Neural crest cell (in vitro differentiated cells): ENCODE measurements at regions not wholly inside any gene's neighbourhood (a gene's known extent, or its start where the extent isn't known, plus 50 kb on each side); places are given as distances from the start of the nearest gene placed in this dataset.

Experiments
- DNase-seq: peaks from one replicate; pipeline ENCODE4 v3.0.0; 2021; ENCODE audit warnings: low read depth, mixed read lengths, low spot score
- H3K27ac Mint-ChIP-seq: one replicate; pipeline ENCODE4 v1.8.0; 2021; ENCODE audit warnings: mild to moderate bottlenecking, mixed read lengths; ENCODE audit not compliant: unreplicated experiment
- H3K27me3 Mint-ChIP-seq: 2 replicates; pipeline ENCODE4 v1.8.0; 2021; ENCODE audit warnings: low read depth, mild to moderate bottlenecking, mixed read lengths
- H3K36me3 Mint-ChIP-seq: 2 replicates; pipeline ENCODE4 v1.8.0; 2021; ENCODE audit warnings: low read depth, mild to moderate bottlenecking, mixed read lengths
- H3K4me1 Mint-ChIP-seq: 2 replicates; pipeline ENCODE4 v1.8.0; 2021; ENCODE audit warnings: mixed read lengths
- H3K4me3 Mint-ChIP-seq: one replicate; pipeline ENCODE4 v1.8.0; 2021; ENCODE audit warnings: mild to moderate bottlenecking, mixed read lengths
- H3K9me3 Mint-ChIP-seq: 2 replicates; pipeline ENCODE4 v1.8.0; 2021; ENCODE audit warnings: mixed read lengths
- TF ChIP-seq, protein P1 (sequence below): fragments of 200-600 bp; sonication (generic); conservative IDR thresholded peaks from 2 replicates; pipeline ENCODE4 v1.5.0; 2021; ENCODE audit warnings: antibody characterized with exemption, mild to moderate bottlenecking

DNA sequence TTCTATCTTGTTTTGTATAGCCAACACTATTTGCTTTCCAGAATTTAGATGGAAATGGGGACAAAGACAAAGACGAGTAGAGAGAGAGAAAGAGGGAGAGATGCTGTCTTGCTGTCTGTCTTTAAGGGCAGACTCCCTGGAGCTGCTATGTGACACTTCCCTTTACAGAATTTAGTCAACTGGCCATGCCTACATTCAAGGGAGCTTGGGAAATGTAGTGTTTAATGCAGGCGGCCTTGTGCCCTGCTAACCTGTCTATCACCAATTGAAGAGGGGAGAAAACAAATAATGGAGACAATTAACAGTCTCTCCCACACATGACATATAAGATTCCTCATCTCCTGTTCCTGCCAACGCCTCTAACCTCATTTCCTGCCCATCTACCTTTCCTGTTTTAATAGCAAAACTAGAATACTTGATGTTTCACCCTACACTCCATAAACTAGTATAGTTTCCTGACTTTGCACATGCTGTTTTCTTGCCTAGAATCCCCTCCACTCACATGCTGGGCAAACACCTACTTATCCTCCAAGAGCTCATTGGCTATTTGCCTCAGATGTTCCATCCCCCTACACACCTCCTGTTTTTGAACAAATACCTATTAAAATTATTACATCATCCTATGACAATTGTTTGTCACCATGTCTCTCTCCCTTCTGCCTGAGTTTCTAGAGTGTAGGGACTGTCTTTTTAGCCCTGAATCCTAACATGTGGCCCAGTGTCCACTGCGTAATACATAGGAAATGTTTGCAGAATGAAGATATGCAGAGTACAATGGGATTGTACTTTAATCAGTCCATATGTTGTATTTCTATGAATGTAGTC is 117.2 kb downstream of the SLC25A24 start:
- TF ChIP-seq, protein P1, sequence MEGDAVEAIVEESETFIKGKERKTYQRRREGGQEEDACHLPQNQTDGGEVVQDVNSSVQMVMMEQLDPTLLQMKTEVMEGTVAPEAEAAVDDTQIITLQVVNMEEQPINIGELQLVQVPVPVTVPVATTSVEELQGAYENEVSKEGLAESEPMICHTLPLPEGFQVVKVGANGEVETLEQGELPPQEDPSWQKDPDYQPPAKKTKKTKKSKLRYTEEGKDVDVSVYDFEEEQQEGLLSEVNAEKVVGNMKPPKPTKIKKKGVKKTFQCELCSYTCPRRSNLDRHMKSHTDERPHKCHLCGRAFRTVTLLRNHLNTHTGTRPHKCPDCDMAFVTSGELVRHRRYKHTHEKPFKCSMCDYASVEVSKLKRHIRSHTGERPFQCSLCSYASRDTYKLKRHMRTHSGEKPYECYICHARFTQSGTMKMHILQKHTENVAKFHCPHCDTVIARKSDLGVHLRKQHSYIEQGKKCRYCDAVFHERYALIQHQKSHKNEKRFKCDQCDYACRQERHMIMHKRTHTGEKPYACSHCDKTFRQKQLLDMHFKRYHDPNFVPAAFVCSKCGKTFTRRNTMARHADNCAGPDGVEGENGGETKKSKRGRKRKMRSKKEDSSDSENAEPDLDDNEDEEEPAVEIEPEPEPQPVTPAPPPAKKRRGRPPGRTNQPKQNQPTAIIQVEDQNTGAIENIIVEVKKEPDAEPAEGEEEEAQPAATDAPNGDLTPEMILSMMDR, result no peak
- H3K4me1 Mint-ChIP-seq, result peaks cover 11% of the 10 kb centered on the region
- H3K36me3 Mint-ChIP-seq, result no peaks in the 10 kb centered on the region
- no peaks in the 10 kb centered on the region for H3K27me3 Mint-ChIP-seq
- H3K27ac Mint-ChIP-seq, result no peak overlapping the region
- no peaks in the 10 kb centered on the region for H3K9me3 Mint-ChIP-seq
- DNase-seq, result no peak
- no peak overlapping the region for H3K4me3 Mint-ChIP-seq

DNA sequence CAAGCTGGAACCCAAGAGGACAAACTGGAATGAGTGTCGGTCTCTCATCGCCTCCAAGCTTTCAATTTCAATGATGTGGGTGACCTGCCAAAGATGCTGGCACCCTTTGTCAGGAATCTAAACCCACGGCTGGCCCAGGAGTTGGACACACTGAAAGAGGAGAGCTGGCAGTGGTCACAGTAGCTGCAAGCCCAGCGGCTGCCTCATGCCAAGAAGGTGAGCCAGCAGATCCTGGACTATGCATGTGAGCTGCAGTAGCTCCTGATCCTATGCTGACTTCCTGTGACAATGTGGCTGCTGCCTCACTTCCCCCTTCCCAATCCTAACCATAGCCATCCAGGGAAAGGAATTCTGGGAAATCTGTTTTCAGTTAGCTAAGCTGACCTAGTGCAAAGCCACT is 117.0 kb upstream of the VAV3 start:
- H3K27me3 Mint-ChIP-seq, result no peaks in the 10 kb centered on the region
- no peak overlapping the region for H3K27ac Mint-ChIP-seq
- H3K4me3 Mint-ChIP-seq, result no peak overlapping the region
- no peaks in the 10 kb centered on the region for H3K9me3 Mint-ChIP-seq
- TF ChIP-seq, protein P1, result no peak
- no peaks in the 10 kb centered on the region for H3K36me3 Mint-ChIP-seq
- peaks cover 11% of the 10 kb centered on the region for H3K4me1 Mint-ChIP-seq
- DNase-seq, result no peak

DNA sequence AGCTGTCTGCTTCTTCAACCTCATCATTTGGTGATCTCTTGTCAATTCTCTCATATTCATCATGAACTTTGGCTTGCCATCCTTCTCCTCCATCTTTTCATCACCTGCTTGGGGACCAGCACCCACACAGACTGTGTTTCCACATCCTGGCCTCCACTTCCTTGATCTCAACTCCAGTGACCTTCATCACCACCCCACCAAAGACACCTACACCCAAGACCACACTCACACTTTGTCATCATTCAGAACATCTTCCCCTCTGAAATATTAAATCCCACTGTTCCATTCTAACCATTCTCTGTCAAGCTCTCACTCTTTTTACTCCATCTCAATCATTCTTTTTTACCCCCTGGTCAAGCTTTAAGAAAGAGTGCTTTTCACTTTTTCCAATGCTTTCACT is 115.5 kb upstream of the VAV3 start:
- no peaks in the 10 kb centered on the region for H3K9me3 Mint-ChIP-seq
- H3K36me3 Mint-ChIP-seq, result no peaks in the 10 kb centered on the region

DNA sequence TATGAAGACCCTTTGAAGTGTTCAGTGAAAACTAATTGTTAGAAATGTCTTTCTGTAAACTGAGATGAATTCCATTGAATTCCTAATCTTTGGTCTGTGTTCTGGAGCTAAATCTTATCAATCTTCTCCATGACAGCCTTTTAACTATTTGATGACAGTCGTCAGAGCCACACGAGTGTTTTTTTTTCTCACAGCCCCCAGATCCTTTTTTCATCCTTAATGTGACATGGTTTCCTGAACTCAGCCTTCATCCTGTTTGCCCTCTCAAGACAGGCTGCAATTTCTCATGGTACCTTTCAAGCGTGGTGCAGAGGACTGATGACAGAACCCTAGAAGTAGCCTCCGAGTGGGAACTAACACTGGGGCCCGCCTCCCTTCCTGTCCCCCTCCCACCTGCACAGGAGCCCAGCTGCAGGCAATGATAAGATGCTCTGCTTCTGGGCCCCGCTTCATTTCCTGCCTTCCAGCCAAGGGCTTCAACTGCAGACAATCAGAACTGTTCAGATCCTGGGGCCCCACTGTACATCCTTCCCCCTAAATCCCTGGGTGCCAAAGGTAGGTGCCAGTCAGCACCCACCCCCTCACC is 114.6 kb upstream of the VAV3 start:
- no peak overlapping the region for H3K4me3 Mint-ChIP-seq
- no peak for DNase-seq
- TF ChIP-seq, protein P1, result no peak
- no peaks in the 10 kb centered on the region for H3K9me3 Mint-ChIP-seq
- H3K27me3 Mint-ChIP-seq, result no peaks in the 10 kb centered on the region
- no peaks in the 10 kb centered on the region for H3K36me3 Mint-ChIP-seq
- no peak overlapping the region for H3K27ac Mint-ChIP-seq
- H3K4me1 Mint-ChIP-seq, result peaks cover 11% of the 10 kb centered on the region

More for the DNA sequence above, 115.5 kb upstream of the VAV3 start:
- Mint-ChIP-seq H3K4me3 (no peak overlapping the region), H3K4me1 (peaks cover 11% of the 10 kb centered on the region), H3K27ac (no peak overlapping the region), H3K27me3 (no peaks in the 10 kb centered on the region)
- TF ChIP-seq, protein P1, result no peak
- no peak for DNase-seq

DNA sequence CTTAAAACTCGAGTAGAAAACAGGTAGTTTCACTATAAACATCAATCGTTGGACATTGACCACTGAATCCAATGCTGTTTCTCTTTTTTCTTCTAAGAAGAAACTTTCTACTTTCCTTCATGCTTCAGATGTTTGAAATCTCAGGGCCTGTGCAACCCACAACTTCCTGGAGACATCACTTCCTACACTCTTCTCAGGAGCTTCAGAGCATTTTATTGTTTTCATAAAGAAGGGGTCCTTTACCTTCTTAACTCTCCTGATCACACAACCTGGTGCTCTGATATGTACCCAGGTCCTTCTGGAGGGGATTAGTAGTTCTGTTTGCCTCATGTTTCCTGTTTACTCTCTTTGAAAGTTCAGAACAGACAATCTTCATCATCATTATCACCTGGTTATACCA is 113.0 kb upstream of the VAV3 start:
- Mint-ChIP-seq H3K27ac (no peak overlapping the region), H3K9me3 (no peaks in the 10 kb centered on the region), H3K4me1 (peaks cover 3% of the 10 kb centered on the region), H3K36me3 (no peaks in the 10 kb centered on the region), H3K27me3 (peaks cover 3% of the 10 kb centered on the region), H3K4me3 (no peak overlapping the region)
- TF ChIP-seq, protein P1, result no peak
- no peak for DNase-seq
